ENCODE measurements at regions not wholly inside any gene's neighbourhood (a gene's known extent, or its start where the extent isn't known, plus 50 kb on each side); places are given as distances from the start of the nearest gene placed in this dataset.
A peak's percentile ranks its signal among the peaks of the same experiment; 100 is the strongest.
"Not testable (repeated sequence)": the region's sequence is repeated elsewhere in the genome, so short reads cannot be mapped to it uniquely, and the experiment has no call there.

DNA sequence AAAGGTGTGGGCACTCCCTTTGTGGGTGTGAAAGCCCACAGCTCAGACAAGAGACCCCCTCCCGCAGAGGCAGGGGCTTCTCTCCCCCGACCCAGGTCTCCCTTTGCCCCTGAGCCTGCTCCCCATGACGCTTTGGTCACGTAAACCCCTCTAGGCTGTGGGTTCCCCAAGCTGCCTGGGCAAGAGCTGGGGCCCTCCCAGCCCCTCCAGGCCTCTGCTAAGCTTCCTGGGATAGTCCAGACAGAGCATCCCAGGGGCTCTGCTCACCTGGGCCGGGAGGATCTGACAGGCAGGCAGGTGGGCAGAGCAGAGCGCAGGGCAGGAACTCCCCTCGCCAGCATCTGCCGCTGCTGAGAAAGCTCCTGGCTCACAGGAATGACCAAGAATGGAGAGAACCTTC is 177.3 kb downstream of the BANP start:
- no peak for FAIRE-seq

DNA sequence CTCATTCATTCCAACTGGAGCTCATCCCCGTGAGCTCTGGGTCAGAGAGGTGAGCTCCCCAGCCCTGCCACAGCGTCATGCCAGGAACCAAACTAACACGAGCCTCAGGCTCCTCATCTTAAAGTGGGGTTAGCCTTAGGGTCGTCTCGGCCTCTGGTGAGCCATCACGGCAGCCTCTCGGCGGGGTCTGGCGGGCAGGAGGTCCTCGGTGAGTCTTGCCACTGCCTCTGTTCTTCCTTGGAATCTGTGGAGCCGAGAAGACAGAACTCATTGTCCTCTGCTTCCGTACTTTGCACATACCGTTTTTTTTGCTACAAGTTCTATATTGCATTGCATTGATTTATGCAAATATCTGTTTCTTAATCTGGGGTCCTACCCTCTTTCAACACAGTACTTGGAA is 177.9 kb downstream of the BANP start:
- FAIRE-seq = not testable (repeated sequence)

GRCh38 chr16:88130016-88130415 is 178.8 kb downstream of the BANP start:
- FAIRE-seq = no peak

GRCh38 chr16:88130681-88131080 is 179.4 kb downstream of the BANP start:
- FAIRE-seq = no peak

DNA sequence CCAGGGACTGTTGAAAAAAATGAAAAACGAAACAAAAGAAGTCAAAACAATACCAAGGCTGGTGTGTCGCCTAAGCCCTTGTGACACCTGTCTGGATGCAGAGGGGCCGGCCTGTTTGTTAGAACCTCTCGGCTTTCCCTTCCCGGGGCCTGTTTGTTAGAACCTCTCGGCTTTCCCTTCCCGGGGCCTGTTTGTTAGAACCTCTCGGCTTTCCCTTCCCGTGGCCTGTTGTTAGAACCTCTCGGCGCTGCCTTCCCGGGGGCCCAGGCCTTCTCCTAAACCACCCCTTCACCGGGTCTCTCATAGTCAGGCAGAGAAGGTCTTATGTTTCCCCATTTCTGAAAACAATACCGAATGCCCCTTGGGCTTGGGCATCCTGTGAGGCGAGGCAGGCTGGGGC is 180.0 kb downstream of the BANP start:
- no peak for FAIRE-seq

GRCh38 chr16:88131966-88132365 is 180.7 kb downstream of the BANP start:
- FAIRE-seq = no peak

- FAIRE-seq = no peak
Observed at GRCh38 chr16:88132836-88133506, 181.7 kb downstream of the BANP start.

DNA sequence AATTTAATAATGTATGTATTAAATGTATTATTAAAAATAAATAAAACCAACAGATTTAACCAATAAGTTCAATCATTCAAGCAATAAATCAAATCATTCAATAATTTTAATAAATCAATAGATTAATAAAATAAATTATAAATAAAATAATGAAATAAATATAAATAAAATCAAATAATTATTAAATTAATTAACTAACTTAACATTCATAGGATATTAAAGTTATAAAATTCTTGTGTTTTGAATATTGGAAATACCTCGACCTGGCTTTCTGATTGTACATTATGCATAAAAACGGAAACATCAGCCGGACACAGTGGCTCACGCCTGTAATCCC is 182.2 kb downstream of the BANP start:
- FAIRE-seq = peak; percentile 89

- not testable (repeated sequence) for FAIRE-seq
Observed at GRCh38 chr16:88134172-88134898, 183.1 kb downstream of the BANP start.

DNA sequence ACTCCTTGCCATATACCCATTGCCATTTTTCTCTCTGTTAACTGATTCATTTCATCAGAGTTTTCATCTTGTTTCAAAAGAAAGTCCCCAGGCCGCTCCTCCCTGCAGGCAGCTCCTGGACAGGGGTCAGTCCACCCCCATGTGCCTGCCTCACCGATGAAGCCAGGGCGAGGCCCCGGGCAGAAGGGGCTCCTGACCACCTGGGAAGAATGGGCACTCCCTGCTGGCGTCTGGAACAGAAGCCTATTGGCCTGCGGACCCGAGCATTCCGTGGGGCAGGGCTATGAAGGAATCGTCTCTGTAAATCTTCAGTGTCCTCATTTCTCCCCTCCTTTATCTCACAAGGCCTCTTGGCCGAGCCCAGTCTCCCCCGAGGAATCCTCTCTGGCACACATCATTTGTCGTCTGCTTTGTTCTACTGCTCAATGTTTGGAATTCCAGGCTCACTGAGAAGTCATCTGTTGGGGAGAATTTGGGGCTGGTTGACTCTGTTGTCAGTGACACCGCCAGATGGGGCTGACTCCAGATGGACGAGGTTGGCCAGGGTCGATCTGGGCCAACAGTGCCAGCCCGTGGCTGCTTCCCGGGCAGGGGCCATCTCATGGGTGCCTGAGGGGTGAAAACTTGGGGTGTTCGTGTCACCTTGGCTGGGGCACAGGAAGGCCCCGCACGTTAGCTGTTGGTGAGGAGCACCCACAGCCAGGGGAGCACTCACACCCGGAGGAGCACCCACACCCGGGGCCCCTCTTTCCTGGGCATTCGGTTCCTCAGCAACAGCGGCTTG is 183.9 kb downstream of the BANP start:
- FAIRE-seq = not testable (repeated sequence)

DNA sequence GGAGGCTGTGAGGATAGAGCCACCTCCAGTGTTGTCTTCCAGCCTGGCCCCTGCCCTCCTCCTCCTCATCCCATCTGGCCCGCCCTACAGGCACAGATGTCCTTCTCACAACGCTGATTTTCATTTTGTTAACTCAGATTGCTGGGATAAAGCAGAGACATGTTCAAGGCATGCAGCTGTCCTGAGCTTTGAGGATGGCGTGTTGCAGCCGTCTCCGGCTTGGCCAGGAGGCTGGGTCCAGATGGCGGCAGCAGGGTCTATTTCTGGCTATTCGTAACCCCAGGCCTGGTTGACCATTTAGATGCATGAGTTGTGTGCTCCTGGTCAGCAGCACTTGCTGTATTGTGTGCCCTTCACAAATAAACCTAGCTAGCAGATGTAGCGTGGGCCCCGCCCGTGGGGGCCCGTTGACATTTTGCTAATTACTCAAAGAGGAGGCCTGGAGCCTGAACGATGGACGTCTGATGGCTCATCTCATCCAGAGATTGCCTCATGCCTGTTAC is 185.0 kb downstream of the BANP start:
- FAIRE-seq = not testable (repeated sequence)

GRCh38 chr16:88136939-88137338 is 185.7 kb downstream of the BANP start:
- FAIRE-seq = not testable (repeated sequence)

- FAIRE-seq = not testable (repeated sequence)
Observed at GRCh38 chr16:88139141-88139540, 187.9 kb downstream of the BANP start.

GRCh38 chr16:88140195-88140594 is 189.0 kb downstream of the BANP start:
- FAIRE-seq = not testable (repeated sequence)

GRCh38 chr16:88141580-88141979 is 190.3 kb downstream of the BANP start:
- no peak for FAIRE-seq

GRCh38 chr16:88142056-88142935 is 191.1 kb downstream of the BANP start:
- not testable (repeated sequence) for FAIRE-seq

- not testable (repeated sequence) for FAIRE-seq
Observed at GRCh38 chr16:88143122-88144027, 192.1 kb downstream of the BANP start.

DNA sequence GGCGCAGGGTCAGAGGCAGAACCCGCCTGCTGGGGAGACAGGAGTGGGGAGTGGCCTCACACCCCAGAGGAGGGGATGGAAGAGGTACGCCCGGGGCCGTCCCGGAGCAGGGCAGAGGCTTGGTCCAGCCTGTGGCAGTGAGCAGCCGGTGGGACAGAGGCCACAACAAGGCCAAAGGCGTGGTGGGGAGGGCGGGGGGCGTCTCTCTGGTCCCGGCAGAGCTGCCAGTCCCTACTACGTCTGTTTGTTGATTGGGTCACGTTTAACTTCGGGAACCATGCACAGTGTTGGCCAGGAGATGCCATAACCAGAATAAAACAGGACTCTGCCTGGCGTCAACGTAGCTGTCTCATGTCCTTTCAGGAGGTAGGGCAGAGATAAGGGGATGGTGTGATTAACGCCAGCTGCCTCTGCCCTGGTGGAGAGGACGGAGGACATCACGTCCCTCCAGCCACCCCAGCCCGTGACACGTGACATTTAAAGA is 192.8 kb downstream of the BANP start:
- no peak for FAIRE-seq

DNA sequence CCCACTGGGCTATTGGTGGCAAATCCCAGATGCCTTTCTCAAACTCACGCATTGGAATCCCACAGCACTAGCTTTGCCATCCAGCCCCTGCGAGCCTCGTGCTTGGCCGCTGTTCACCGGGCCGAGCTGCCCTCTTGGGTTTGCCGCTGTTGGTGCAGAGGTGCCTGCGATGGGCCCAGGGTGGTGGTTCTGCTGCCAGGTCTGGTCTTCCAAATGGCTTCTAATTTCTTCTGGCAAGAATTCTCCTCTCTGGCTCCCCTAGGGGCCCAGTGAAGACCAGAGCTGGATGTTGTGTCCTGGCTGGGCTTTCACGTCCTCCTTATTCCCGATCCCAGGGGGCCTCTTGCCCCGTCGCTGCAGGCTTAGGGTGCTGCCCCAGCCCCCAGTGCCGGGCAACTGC is 194.1 kb downstream of the BANP start:
- FAIRE-seq = not testable (repeated sequence)

DNA sequence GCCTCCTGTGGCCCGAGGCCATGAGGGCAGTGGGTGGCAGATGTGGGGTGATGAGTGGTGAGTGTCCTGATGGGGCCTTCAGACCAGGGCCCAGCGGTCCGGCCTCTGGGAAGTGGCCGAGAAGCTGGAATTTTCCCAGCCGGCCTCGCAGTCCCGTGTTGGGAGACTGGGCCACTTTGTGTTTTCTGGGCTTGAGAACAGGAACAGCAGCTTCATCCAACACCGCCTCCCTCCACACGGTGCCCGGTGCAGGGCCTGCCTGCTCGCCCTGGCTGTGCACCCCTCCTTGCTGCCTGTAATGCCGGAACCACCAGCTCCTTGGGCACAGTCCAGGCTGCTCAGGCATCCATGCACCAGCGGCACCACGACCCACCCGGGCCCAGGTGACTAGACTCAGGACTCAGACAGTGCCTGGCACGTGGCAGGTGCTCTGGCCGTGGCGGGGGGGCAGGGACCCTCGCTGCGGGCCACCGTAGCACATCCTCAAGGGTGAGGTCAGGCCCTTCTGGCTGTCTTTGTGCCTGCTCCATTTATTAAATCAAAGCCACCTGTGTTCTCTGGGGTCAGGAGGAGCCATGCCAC is 194.7 kb downstream of the BANP start:
- FAIRE-seq = not testable (repeated sequence)

GRCh38 chr16:88148078-88148477 is 196.8 kb downstream of the BANP start:
- FAIRE-seq = not testable (repeated sequence)

Data from G401.6 (cell line).